C4-2B (cell line): ENCODE measurements at regions not wholly inside any gene's neighbourhood (a gene's known extent, or its start where the extent isn't known, plus 50 kb on each side); places are given as distances from the start of the nearest gene placed in this dataset.

Source experiments
- H3K27ac ChIP-seq: fragments of 450-650 bp; 2 replicates; pipeline ENCODE4 v1.5.1; 2017
- ZFX ChIP-seq: fragments of 450-650 bp; IDR thresholded peaks from 2 replicates; pipeline ENCODE4 v1.6.1; 2017
- TF ChIP-seq, protein P1 (sequence below): fragments of 450-650 bp; conservative IDR thresholded peaks from 2 replicates; pipeline ENCODE4 v1.5.1; 2017; ENCODE audit warnings: mild to moderate bottlenecking

DNA sequence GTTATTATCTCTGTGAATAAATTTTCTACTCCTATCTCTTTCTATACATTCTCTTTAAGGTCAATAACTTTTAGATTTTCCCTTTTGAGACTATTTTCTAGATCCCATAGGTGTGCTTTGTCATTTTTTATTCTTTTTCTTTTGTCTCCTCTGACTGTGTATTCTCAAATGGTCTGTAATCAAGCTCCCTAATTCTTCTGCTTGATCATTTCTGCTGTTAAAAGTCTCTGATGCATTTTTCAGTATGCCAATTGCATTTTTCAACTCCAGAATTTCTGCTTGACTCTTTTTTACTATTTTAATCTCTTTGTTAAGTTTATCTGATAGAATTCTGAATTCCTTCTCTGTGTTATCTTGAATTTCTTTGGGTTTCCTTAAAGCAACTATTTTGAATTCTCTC, 78.2 kb downstream of the THNSL1 start:
- TF ChIP-seq, protein P1, sequence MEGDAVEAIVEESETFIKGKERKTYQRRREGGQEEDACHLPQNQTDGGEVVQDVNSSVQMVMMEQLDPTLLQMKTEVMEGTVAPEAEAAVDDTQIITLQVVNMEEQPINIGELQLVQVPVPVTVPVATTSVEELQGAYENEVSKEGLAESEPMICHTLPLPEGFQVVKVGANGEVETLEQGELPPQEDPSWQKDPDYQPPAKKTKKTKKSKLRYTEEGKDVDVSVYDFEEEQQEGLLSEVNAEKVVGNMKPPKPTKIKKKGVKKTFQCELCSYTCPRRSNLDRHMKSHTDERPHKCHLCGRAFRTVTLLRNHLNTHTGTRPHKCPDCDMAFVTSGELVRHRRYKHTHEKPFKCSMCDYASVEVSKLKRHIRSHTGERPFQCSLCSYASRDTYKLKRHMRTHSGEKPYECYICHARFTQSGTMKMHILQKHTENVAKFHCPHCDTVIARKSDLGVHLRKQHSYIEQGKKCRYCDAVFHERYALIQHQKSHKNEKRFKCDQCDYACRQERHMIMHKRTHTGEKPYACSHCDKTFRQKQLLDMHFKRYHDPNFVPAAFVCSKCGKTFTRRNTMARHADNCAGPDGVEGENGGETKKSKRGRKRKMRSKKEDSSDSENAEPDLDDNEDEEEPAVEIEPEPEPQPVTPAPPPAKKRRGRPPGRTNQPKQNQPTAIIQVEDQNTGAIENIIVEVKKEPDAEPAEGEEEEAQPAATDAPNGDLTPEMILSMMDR, result no peak
- no peak for TF ChIP-seq ZFX

DNA sequence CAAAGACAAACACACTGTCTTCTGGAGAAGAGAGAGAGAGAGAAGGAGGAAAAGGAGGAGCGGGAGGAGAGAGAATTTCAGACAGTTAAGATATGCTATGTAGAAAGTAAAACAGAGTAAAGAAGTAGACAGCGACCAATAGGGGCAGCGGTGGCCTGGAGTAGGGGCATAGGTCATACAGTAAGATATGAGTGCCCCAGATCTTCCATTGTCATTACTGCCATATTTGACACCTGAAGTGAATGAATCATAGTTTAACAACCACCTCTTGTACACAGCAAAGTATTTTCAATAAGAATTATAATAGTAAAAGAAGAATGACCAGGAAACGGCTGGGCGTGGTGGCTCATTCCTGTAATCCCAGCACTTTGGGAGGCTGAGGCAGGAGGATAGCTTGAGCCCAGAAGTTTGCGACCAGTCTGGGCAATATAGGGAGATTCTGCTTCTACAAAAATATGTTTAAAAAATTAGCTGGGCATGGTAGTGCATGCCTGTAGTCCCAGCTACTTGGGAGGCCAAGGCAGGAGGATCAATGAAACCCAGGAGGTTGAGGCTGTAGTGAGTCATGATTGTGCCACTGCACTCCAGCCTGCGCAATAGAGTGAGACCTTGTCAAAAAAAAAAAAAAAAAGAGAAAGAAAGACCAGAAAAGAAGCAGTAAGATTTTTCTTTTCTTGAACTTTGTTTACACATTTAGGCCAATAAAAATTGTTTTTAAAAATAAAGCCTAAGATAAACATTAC, 77.0 kb upstream of the GPR158 start:
- no peak overlapping the region for H3K27ac ChIP-seq
- TF ChIP-seq ZFX, result no peak
- TF ChIP-seq, protein P1, result no peak

More for the DNA sequence above, 78.2 kb downstream of the THNSL1 start:
- H3K27ac ChIP-seq, result no peak overlapping the region

DNA sequence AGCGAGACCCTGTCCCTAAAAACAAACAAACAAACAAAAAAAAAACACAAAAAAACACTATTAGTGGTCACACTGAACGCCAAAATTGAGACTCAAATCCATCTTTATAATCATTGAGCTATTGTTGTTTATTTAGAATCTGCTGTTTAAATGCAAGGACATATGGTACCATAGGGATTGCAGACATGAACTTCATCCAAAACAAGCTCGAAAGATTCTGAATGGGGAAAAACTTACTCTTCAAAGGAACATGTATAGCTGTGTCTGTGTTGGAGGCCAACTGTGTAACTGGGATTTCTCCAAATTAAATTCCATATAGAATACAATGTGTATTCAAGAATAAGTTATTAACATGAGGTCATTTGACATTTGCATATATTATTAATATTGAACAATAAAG, 74.7 kb upstream of the GPR158 start:
- H3K27ac ChIP-seq, result no peak overlapping the region
- no peak for TF ChIP-seq ZFX
- TF ChIP-seq, protein P1, result no peak

DNA sequence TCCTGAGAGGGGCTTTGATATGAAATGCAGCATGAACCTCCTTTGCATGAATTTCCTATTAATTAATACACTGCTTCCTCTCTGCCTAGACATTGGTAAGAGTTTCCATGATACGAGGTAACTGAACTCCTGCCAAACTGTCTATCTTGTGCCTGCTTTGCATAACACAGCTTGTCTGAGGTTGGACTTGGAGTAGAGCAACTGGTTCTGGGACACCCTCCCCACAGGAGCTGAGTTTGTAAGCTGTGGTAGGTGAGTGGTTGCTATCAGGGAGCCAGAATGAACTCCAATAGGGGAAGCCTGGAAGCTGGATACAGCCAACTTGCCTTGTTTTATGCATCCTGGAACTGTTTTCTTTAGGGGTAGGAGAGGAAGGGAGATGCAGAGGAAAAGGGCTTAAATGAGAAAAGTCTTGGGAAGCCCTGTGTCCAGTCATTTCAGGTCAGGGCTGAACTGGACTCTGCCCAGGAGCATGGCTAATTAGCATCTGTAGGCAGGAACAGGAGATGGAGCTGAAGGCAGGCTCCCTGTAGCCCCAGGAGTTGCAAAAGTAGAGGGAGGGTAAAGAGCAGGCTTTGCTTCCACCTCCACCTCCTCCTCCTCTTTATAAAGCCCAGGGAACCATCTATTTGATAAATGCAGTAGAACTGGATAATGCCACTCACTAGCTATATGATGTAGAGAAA, 73.2 kb upstream of the GPR158 start:
- TF ChIP-seq, protein P1, result no peak
- no peak for TF ChIP-seq ZFX
- no peak overlapping the region for H3K27ac ChIP-seq

DNA sequence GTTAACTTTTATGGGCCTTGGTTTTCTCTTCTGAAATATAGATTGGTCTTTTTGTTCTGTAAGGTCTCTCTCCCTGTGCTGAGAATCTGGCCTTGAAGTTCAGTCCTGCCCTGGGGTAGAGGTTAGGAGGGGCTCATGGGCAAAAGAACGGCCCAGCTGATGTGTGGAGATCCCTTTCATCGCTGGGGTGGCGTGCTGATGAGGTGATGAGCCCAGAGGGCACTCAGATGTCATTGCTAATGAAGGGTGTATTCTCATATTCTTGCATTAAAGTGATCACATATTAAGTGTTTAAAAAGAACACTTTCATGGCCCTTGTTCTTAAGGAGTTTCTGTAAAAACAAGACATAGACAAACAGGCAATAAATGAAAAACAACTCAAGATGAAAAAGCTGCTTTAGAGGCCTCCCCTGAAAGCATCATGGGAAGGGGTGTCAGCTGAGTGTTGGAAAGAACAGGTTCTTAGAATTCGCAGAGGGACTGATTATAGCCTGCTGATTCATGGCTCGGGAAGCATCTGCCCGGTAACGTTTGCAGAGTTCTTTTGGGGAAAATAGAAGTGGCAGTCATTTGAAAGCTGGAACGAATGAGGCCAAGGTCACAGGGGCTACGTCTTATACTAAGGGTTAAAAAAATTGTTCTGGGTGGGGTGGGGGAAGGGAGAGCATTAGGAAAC, 72.5 kb upstream of the GPR158 start:
- no peak overlapping the region for H3K27ac ChIP-seq
- TF ChIP-seq ZFX, result no peak
- TF ChIP-seq, protein P1, result no peak

DNA sequence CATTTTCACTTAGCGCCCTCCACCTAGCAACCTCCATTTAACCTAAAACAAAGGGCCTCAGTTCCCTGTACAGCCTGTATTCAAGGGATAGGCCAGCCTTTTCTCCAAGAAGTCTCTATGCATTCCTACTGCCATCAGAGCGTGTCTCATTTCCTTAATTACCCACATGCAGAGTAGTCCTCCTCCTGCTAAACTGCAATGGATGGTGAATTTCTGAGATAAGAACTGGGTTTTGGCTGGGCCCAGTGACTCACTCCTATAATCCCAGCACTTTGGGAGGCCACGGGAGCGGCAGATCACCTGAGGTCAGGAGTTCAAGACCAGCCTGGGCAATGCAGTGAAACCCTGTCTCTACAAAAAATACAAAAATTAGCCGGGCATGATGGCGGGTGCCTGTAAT, 71.1 kb upstream of the GPR158 start:
- H3K27ac ChIP-seq, result no peak overlapping the region
- TF ChIP-seq ZFX, result no peak
- TF ChIP-seq, protein P1, result no peak

DNA sequence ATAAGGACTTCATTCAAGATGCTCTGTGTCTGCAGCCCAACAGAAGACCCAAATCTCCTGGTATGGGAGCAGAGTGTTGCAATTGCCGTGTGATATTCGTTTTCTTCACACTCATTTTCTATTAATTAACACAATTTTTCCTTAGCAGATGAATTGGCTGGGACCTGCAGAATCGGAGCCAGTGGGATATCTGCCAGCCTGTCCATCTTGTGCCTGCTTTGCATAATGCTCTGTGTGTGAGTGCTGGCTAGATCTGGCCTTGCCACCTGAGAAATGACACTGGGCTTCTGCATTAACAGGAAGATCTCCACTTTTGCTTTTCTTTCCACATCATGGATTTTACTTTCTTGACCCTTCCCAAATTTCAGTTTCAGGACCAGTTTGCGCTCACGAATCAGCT, 70.4 kb upstream of the GPR158 start:
- TF ChIP-seq, protein P1, result no peak
- TF ChIP-seq ZFX, result no peak
- no peak overlapping the region for H3K27ac ChIP-seq
